ENCODE measurements at regions not wholly inside any gene's neighbourhood (a gene's known extent, or its start where the extent isn't known, plus 50 kb on each side); places are given as distances from the start of the nearest gene placed in this dataset.

GRCh38 chr3:154955907-154956533, 124.1 kb upstream of the MME start:
- TF ChIP-seq CTCF (IDR thresholded peaks at IDR 0.05) (no peak), POLR2A (IDR thresholded peaks at IDR 0.05) (no peak)
